ACC112 (cell line): ENCODE measurements at regions not wholly inside any gene's neighbourhood (a gene's known extent, or its start where the extent isn't known, plus 50 kb on each side); places are given as distances from the start of the nearest gene placed in this dataset.
A peak's percentile ranks its signal among the peaks of the same experiment; 100 is the strongest.
"Not testable (repeated sequence)": the region's sequence is repeated elsewhere in the genome, so short reads cannot be mapped to it uniquely, and the experiment has no call there.

Source experiments
- H2AFZ ChIP-seq: fragments of 200-600 bp; sonication (generic); one replicate; pipeline ENCODE4 v1.6.0; 2017; ENCODE audit warnings: antibody characterized with exemption, low read length; ENCODE audit not compliant: unreplicated experiment
- H3K27ac ChIP-seq: fragments of 200-600 bp; sonication (generic); 2 replicates; pipeline ENCODE4 v1.5.1; 2014; ENCODE audit warnings: low read depth, mild to moderate bottlenecking, antibody characterized with exemption, low read length, moderate library complexity
- H3K27me3 ChIP-seq: fragments of 200-600 bp; sonication (generic); 2 replicates; pipeline ENCODE4 v1.6.1; 2014; ENCODE audit warnings: mild to moderate bottlenecking, antibody characterized with exemption, low read length, moderate library complexity, mixed read lengths; ENCODE audit not compliant: insufficient read depth
- H3K36me3 ChIP-seq: fragments of 200-600 bp; sonication (generic); 2 replicates; pipeline ENCODE4 v1.6.1; 2016; ENCODE audit warnings: mild to moderate bottlenecking, antibody characterized with exemption, low read length, moderate library complexity, mixed read lengths; ENCODE audit not compliant: insufficient read depth
- H3K4me1 ChIP-seq: fragments of 200-600 bp; sonication (generic); one replicate; pipeline ENCODE4 v1.6.1; 2016; ENCODE audit warnings: low read length, mixed read lengths; ENCODE audit not compliant: insufficient read depth, unreplicated experiment, control insufficient read depth
- H3K4me3 ChIP-seq: fragments of 200-600 bp; sonication (generic); 2 replicates; pipeline ENCODE4 v1.5.1; 2014; ENCODE audit warnings: mild to moderate bottlenecking, low read depth, low read length
- H3K79me2 ChIP-seq: fragments of 200-600 bp; sonication (generic); one replicate; pipeline ENCODE4 v1.6.0; 2016; ENCODE audit warnings: low read length; ENCODE audit not compliant: control insufficient read depth, unreplicated experiment, insufficient read depth

DNA sequence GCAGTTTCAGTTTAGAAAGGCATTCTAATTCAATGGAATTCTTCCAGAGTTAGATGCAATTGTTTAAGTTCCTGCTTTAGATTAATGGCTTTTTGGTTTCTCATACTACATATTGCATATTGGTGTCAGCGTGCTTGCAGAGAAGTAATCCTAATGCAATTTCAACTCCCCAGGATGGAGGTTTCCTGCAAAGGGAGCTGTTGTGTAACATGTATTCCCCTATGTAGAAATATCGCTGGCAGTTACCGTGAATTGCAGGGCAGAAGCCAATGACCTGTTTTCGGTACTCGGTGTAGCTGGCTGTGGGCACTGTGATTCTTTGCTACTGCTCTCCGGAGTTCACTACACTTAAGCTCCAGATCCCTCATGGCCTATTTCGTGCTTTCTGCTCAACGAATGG, 256.1 kb upstream of the PTBP2 start:
- Histone ChIP-seq H2AFZ (no peak overlapping the region), H3K4me3 (no peak overlapping the region), H3K27ac (no peak overlapping the region), H3K79me2 (no peaks in the 10 kb centered on the region), H3K36me3 (no peaks in the 10 kb centered on the region), H3K27me3 (no peaks in the 10 kb centered on the region), H3K4me1 (no peaks in the 10 kb centered on the region)

DNA sequence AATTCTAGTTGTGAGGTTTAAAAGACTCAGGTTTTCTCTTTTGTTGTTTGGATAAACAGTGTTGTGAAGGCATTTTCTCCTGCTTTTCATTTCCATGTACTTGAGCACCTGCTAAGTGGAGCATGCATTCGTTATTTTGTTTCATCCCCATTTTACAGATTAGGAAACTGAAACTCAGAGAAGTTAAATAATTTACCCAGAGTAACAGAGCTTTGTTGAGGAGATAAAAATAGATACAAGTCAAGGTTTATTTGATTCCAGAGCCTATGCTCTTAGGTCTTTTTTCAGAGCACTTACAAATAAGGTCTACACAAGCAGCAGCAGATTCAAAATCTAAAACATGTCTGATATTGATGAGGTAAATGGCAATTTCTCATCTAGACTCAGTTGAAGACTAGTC, 254.7 kb upstream of the PTBP2 start:
- H2AFZ ChIP-seq, result no peak overlapping the region
- H3K27me3 ChIP-seq, result no peaks in the 10 kb centered on the region
- no peaks in the 10 kb centered on the region for H3K36me3 ChIP-seq

DNA sequence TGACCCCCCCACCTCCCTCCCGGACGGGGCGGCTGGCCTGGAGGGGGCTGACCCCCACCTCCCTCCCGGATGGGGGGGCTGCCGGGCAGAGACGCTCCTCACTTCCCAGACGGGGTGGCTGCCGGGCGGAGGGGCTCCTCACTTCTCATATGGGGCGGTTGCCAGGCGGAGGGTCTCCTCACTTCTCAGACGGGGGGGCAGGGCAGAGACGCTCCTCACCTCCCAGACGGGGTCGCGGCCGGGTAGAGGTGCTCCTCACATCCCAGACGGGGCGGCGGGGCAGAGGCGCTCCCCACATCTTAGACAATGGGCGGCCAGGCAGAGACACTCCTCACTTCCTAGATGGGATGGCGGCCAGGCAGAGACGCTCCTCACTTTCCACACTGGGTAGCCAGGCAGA, 251.9 kb upstream of the PTBP2 start:
- H2AFZ ChIP-seq, H3K4me1 ChIP-seq: not testable (repeated sequence)

More for the DNA sequence above, 254.7 kb upstream of the PTBP2 start:
- Histone ChIP-seq H3K4me1 (no peaks in the 10 kb centered on the region), H3K4me3 (no peak overlapping the region), H3K27ac (no peak overlapping the region), H3K79me2 (no peaks in the 10 kb centered on the region)

DNA sequence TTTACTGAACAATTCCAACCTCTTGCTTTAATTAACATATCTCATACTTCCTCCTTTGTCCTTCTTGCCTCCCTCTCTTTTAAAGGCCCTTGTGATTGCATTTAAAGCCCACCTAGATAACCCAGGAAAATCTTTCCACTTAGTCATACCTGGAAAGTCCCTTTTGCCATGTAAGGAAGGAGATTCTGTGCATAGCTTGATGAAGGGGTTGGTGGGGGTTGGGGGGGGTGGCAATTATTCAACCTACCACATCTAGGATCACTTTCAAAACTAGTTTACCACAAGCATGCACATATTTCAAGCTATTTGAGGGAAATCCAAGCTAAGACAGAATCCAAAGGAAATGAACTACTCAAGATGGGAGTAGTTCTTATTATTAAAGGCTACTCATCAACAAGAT, 249.1 kb upstream of the PTBP2 start:
- Histone ChIP-seq H3K4me3 (no peak overlapping the region), H3K4me1 (peaks cover 7% of the 10 kb centered on the region), H2AFZ (no peak overlapping the region), H3K36me3 (no peaks in the 10 kb centered on the region), H3K79me2 (no peaks in the 10 kb centered on the region), H3K27ac (no peak overlapping the region), H3K27me3 (no peaks in the 10 kb centered on the region)

More for the DNA sequence above, 251.9 kb upstream of the PTBP2 start:
- not testable (repeated sequence) for H3K27ac ChIP-seq, H3K27me3 ChIP-seq, H3K4me3 ChIP-seq, H3K79me2 ChIP-seq, H3K36me3 ChIP-seq

DNA sequence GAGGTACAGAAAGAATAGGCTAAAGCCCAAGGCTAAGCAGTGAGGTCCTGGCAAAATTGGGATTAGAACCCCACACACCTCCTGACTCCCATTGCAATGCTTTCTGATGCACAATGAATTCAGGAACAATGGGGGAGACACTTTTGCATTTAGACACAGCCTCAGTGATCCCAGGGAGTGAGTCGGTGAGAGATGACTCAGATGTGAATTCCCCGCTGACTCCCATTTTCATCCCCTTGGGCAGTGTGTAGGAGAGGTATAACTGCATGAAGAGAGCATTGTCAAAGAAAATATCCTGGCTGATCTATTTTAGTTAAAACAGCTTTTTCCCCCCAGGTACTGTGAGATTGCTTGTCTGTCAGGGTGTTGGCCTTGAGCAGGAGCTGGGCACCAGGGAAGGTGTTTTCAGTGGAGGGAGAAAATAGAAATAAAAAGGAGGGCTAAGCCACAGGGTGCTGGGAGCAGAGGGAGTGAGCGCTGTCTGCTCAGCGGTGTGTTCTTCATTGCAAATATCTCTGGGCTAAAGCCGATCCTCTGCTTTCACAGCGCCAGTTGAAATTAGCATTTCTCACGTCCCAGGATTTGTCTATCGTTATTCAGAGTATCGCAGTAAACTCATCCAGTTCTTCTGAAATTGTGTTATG, 247.7 kb upstream of the PTBP2 start:
- H3K27me3 ChIP-seq, result no peaks in the 10 kb centered on the region
- H3K27ac ChIP-seq, result no peak overlapping the region
- no peak overlapping the region for H3K4me3 ChIP-seq
- no peak overlapping the region for H2AFZ ChIP-seq
- H3K36me3 ChIP-seq, result no peaks in the 10 kb centered on the region
- no peaks in the 10 kb centered on the region for H3K79me2 ChIP-seq
- peaks cover 7% of the 10 kb centered on the region for H3K4me1 ChIP-seq

DNA sequence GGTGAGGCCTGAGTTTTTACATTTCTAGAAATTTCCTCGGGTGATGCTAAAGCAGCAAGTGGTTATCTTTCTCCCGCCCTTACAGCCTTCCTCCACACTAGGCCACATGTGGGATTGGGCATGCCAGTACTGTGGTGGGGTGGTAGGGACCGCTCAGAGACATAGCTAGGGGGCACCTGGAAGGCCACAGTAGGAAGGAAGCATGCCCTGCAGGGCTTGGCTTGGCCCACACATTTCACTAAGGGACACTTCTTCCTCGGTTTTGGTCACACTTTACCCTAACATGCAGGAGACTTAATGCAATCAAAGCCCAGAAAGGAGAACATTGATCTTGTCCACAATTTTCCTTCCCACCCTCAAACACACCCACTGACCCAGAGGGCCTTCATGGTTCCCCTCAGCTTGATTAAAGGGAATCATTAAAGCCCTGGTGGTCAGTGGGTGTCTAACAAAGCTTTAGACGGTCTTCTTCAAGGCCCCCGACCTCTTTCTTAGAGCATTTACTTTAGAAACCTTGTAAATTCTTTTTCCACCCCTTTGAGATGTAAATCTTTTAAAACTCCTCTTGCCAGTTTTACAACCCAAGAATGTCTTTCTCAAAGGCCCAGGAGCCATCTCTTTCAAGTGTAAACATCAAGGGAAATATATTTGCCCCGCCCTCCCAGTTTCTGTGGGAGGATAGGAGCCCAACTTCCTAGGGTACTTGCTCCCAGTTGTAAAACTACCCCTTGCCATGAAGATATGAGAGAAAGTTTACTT, 246.4 kb upstream of the PTBP2 start:
- no peaks in the 10 kb centered on the region for H3K36me3 ChIP-seq
- H3K27ac ChIP-seq, result no peak overlapping the region
- H3K4me3 ChIP-seq, result no peak overlapping the region
- no peaks in the 10 kb centered on the region for H3K27me3 ChIP-seq
- H3K79me2 ChIP-seq, result no peaks in the 10 kb centered on the region
- H2AFZ ChIP-seq, result no peak overlapping the region
- H3K4me1 ChIP-seq, result peaks cover 7% of the 10 kb centered on the region

DNA sequence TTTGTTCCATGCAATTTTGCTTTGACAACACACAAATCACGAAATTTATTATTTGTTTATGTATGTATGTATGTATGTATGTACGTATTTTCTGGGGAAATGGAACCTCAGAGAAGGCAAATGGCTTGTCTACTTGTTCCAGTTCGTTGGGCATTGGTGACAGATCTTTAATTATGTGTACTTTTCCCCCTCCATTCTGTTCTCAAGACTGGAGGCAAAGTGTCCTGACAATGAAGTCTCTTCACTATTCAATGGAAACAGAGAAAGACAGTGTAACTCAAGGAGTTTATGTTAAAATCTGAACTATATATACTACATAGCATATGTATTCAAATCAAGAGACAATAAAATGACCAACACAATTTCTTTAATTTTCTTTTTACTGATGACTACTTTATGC, 245.7 kb upstream of the PTBP2 start:
- Histone ChIP-seq H3K27ac (no peak overlapping the region), H3K36me3 (no peaks in the 10 kb centered on the region), H3K4me1 (peaks cover 7% of the 10 kb centered on the region), H3K79me2 (no peaks in the 10 kb centered on the region), H3K4me3 (no peak overlapping the region), H3K27me3 (no peaks in the 10 kb centered on the region), H2AFZ (no peak overlapping the region)

DNA sequence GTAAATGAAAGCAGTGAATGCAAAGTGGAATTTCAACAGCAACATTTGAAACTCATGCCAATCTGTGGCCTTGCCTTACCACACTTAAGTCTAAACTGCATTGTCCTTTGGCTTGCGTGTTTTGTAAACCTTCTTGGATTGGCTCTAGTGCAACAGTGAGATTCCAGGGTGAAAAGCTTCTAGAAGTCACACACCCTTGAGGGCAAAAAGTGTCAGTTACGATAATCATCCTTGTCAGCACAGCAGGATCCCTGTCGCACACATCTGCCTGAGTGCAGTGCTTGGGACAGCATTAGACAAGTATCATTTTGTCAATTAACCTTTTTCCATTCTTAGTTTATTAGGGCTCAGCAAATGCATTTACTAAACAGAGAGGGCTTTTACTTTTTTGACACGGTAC, 243.4 kb upstream of the PTBP2 start:
- no peaks in the 10 kb centered on the region for H3K27me3 ChIP-seq
- H3K79me2 ChIP-seq, result no peaks in the 10 kb centered on the region
- no peak overlapping the region for H3K4me3 ChIP-seq

DNA sequence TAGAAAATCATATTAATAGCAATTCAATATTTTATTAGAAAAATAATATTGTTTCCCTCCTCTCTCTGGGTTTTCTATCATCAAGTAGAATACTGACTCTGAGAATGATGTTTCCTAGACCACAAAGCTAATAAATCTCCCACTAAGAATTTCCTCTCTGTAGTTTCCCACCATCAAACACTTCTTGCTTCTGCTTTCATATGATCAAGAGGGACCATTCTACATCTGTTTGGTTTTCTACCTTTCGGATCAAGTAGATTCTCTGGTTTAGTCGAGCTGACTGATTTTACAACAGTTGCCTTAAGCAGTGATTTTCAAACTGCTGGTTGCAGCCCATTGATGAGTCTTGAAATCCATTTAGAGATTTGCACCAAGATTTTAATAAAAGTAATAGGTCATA, 240.2 kb upstream of the PTBP2 start:
- Histone ChIP-seq H3K79me2 (no peaks in the 10 kb centered on the region), H3K4me1 (no peaks in the 10 kb centered on the region), H3K27ac (no peak overlapping the region), H3K27me3 (no peaks in the 10 kb centered on the region), H3K36me3 (no peaks in the 10 kb centered on the region), H3K4me3 (no peak overlapping the region), H2AFZ (no peak overlapping the region)

More for the DNA sequence above, 243.4 kb upstream of the PTBP2 start:
- H3K4me1 ChIP-seq, result peaks cover 7% of the 10 kb centered on the region
- H3K36me3 ChIP-seq, result no peaks in the 10 kb centered on the region
- no peak overlapping the region for H2AFZ ChIP-seq
- no peak overlapping the region for H3K27ac ChIP-seq

DNA sequence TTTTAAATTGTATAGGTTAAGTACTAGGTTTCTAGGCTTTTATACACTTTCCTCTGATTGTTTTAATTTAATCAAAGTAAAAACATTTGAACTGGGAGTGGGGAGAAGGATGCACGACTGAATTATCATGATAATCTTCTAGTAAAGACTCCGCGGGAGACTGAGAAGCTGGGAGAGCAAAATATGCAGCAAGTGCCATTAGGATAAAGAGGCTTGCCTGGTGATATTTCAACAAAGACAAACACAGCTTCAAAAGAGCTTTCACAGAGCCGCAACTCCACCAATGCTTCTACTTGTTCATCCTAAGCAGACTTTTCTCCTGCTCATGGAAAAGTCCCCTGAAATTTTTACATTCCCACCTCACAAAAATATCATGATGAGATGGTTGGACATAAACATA, 239.0 kb upstream of the PTBP2 start:
- no peak overlapping the region for H3K27ac ChIP-seq
- peaks cover 8% of the 10 kb centered on the region for H3K4me1 ChIP-seq
- no peak overlapping the region for H3K4me3 ChIP-seq
- no peaks in the 10 kb centered on the region for H3K27me3 ChIP-seq
- no peaks in the 10 kb centered on the region for H3K36me3 ChIP-seq
- H2AFZ ChIP-seq, result no peak overlapping the region
- H3K79me2 ChIP-seq, result no peaks in the 10 kb centered on the region

DNA sequence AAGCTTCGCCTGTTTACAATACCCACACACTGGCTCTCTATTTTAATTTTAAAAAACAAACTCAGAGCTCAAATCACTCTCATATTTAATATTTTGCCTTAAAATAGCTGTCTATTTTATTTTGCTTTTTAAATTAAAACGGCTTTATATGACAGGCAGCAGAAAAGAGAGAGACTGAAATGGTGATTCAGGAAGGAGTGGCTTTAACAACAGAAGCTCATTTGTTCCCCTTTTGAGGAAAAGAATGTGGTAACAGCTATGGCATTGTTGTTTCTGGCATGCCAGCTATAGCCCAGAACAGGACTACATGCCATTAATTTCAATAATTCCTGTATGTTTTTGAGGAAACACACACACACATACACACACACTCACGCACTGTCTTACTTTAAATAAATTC, 234.2 kb upstream of the PTBP2 start:
- H3K27me3 ChIP-seq, result no peaks in the 10 kb centered on the region
- peaks cover 14% of the 10 kb centered on the region for H3K4me1 ChIP-seq
- H3K27ac ChIP-seq, result no peak overlapping the region
- no peaks in the 10 kb centered on the region for H3K79me2 ChIP-seq
- H2AFZ ChIP-seq, result peak overlapping the region; percentile 1
- H3K4me3 ChIP-seq, result no peak overlapping the region
- H3K36me3 ChIP-seq, result no peaks in the 10 kb centered on the region
